H1 (cell line): ENCODE measurements at regions not wholly inside any gene's neighbourhood (a gene's known extent, or its start where the extent isn't known, plus 50 kb on each side); places are given as distances from the start of the nearest gene placed in this dataset.
A peak's percentile ranks its signal among the peaks of the same experiment; 100 is the strongest.

ENCODE experiments used
- CTCF ChIA-PET: fragments of 300-600 bp; sonication (Branson Sonifier 250); formaldehyde crosslinking; loops from one replicate; lab custom pipeline; 2021; ENCODE audit not compliant: partially characterized antibody; lab: Charles Lee
- POLR2A ChIA-PET: fragments of 300-600 bp; sonication (Branson Sonifier 250); formaldehyde crosslinking; loops from one replicate; lab custom pipeline; 2021; ENCODE audit warnings: inconsistent platforms; ENCODE audit not compliant: partially characterized antibody; lab: Charles Lee
- DNase-seq, 2 experiments: peaks; one replicate each; pipeline versions ENCODE4 v3.0.0 to v3.0.0-alpha.2; 2010 to 2022; ENCODE audit warnings: low spot score in 2 of 2, low read depth in 1 of 2, mixed read lengths in 1 of 2
- FAIRE-seq: peaks from 2 replicates; lab custom pipeline; 2011; peaks lifted over from hg19 to GRCh38; lab: Jason Lieb, UNC
- H2AFZ ChIP-seq: 2 replicates; pipeline ENCODE4 v1.8.1; 2012; ENCODE audit warnings: low read length, inconsistent platforms
- H2AK5ac ChIP-seq: 2 replicates; pipeline ENCODE4 v1.6.1; 2013; ENCODE audit warnings: low read depth, low read length
- H2BK120ac ChIP-seq: replicated peaks from 2 replicates; pipeline ENCODE3; 2013; ENCODE audit warnings: low read depth, low read length, inconsistent platforms
- H2BK12ac ChIP-seq: 2 replicates; pipeline ENCODE4 v1.6.1; 2013; ENCODE audit warnings: low read depth, low read length
- H2BK15ac ChIP-seq: 2 replicates; pipeline ENCODE4 v1.6.1; 2013; ENCODE audit warnings: low read length
- H2BK20ac ChIP-seq: 2 replicates; pipeline ENCODE4 v1.6.1; 2013; ENCODE audit warnings: low read length
- H2BK5ac ChIP-seq: 2 replicates; pipeline ENCODE4 v1.6.1; 2013; ENCODE audit warnings: low read depth, low read length
- H3K14ac ChIP-seq: 2 replicates; pipeline ENCODE4 v1.6.1; 2013; ENCODE audit warnings: inconsistent platforms; ENCODE audit not compliant: insufficient read length
- H3K18ac ChIP-seq: 2 replicates; pipeline ENCODE4 v1.6.1; 2013; ENCODE audit warnings: low read length; ENCODE audit errors: extremely low read depth
- H3K23ac ChIP-seq: 2 replicates; pipeline ENCODE4 v1.6.1; 2013; ENCODE audit warnings: inconsistent platforms; ENCODE audit not compliant: insufficient read length
- H3K23me2 ChIP-seq: 2 replicates; pipeline ENCODE4 v1.6.1; 2013; ENCODE audit warnings: low read depth, low read length
- H3K27ac ChIP-seq: 2 replicates; pipeline ENCODE4 v1.6.1; 2011; ENCODE audit warnings: low read depth, low read length, inconsistent platforms
- H3K27me3 ChIP-seq, 4 experiments: replicated peaks in 1 of 4; 1 replicate in 1 of 4; 2 replicates in 3 of 4; pipeline versions ENCODE4 v1.6.1 to v1.8.1; 2011 to 2013; ENCODE audit warnings: low read length in 3 of 4, mild to moderate bottlenecking in 3 of 4, inconsistent platforms in 2 of 4, mixed read lengths in 2 of 4, moderate library complexity in 1 of 4; ENCODE audit not compliant: control insufficient read depth in 3 of 4, insufficient read depth in 3 of 4; ENCODE audit errors: extremely low read depth in 1 of 4
- H3K36me3 ChIP-seq, 4 experiments: 2 replicates each; pipeline versions ENCODE4 v1.6.1 to v1.8.1; 2011 to 2013; ENCODE audit warnings: mild to moderate bottlenecking in 4 of 4, low read length in 3 of 4, moderate library complexity in 2 of 4, control low read depth in 1 of 4, inconsistent platforms in 1 of 4; ENCODE audit not compliant: insufficient read depth in 4 of 4, control insufficient read depth in 2 of 4
- H3K4ac ChIP-seq: replicated peaks from 2 replicates; pipeline ENCODE3; 2013; ENCODE audit warnings: low read length, low read depth, mixed read lengths, inconsistent platforms; ENCODE audit not compliant: insufficient read length
- H3K4me1 ChIP-seq, 4 experiments: replicated peaks in 1 of 4; 1 replicate in 1 of 4; 2 replicates in 3 of 4; pipeline versions ENCODE4 v1.6.1 to v1.8.1; 2011 to 2013; ENCODE audit warnings: low read length in 3 of 4, inconsistent platforms in 2 of 4, mixed read lengths in 1 of 4; ENCODE audit not compliant: insufficient read depth in 4 of 4, control insufficient read depth in 3 of 4
- H3K4me2 ChIP-seq, 2 experiments: 2 replicates each; pipeline versions ENCODE4 v1.6.1 to v1.8.1; 2011 to 2013; ENCODE audit warnings: low read depth in 2 of 2, low read length in 2 of 2, control low read depth in 1 of 2, inconsistent platforms in 1 of 2, mild to moderate bottlenecking in 1 of 2; ENCODE audit not compliant: insufficient read depth in 1 of 2
- H3K4me3 ChIP-seq, 4 experiments: fragments of 200-600, 300-600 bp in 1 of 4; sonication (generic), shearing (Covaris generic), sonication (Bioruptor Twin) in 1 of 4; 2 replicates each; pipeline versions ENCODE4 v1.5.1 to v1.8.1; 2011 to 2016; ENCODE audit warnings: low read length in 4 of 4, low read depth in 3 of 4, control low read depth in 2 of 4, inconsistent platforms in 2 of 4, mild to moderate bottlenecking in 2 of 4, mixed read lengths in 1 of 4, moderate library complexity in 1 of 4; ENCODE audit not compliant: insufficient read depth in 2 of 4; ENCODE audit errors: extremely low read depth in 1 of 4
- H3K56ac ChIP-seq: replicated peaks from 2 replicates; pipeline ENCODE3; 2013; ENCODE audit warnings: low read depth, mild to moderate bottlenecking, mixed read lengths, low read length, inconsistent platforms; ENCODE audit not compliant: insufficient read length
- H3K79me1 ChIP-seq: 2 replicates; pipeline ENCODE4 v1.6.1; 2013; ENCODE audit warnings: low read depth, low read length, control low read depth
- H3K79me2 ChIP-seq, 2 experiments: 2 replicates each; pipeline versions ENCODE4 v1.6.1 to v1.8.1; 2012 to 2013; ENCODE audit warnings: low read length in 2 of 2, mild to moderate bottlenecking in 2 of 2, inconsistent platforms in 1 of 2; ENCODE audit not compliant: insufficient read depth in 2 of 2, control insufficient read depth in 1 of 2
- H3K9ac ChIP-seq, 4 experiments: replicated peaks in 1 of 4; 1 replicate in 1 of 4; 2 replicates in 3 of 4; pipeline versions ENCODE4 v1.6.1 to v1.8.1; 2011 to 2013; ENCODE audit warnings: low read depth in 3 of 4, low read length in 3 of 4, control low read depth in 2 of 4, mild to moderate bottlenecking in 2 of 4, moderate library complexity in 2 of 4, inconsistent platforms in 1 of 4; ENCODE audit errors: extremely low read depth in 1 of 4
- H3K9me3 ChIP-seq, 2 experiments: 2 replicates each; pipeline versions ENCODE4 v1.6.1 to v1.8.1; 2012 to 2013; ENCODE audit warnings: mild to moderate bottlenecking in 2 of 2, moderate library complexity in 2 of 2, control low read depth in 1 of 2, inconsistent platforms in 1 of 2, low read depth in 1 of 2, low read length in 1 of 2, mixed read lengths in 1 of 2; ENCODE audit not compliant: insufficient read depth in 2 of 2
- H4K20me1 ChIP-seq, 2 experiments: replicated peaks in 1 of 2; 2 replicates each; pipeline versions ENCODE3 to v1.8.1; 2011 to 2013; ENCODE audit warnings: inconsistent platforms in 2 of 2, low read length in 2 of 2, mild to moderate bottlenecking in 1 of 2; ENCODE audit not compliant: insufficient read depth in 2 of 2, control insufficient read depth in 1 of 2
- H4K5ac ChIP-seq: 2 replicates; pipeline ENCODE4 v1.6.1; 2013; ENCODE audit warnings: low read length, low read depth, mixed read lengths, inconsistent platforms; ENCODE audit not compliant: insufficient read length
- H4K8ac ChIP-seq: 2 replicates; pipeline ENCODE4 v1.8.0; 2013; ENCODE audit warnings: mild to moderate bottlenecking, moderate library complexity, low read length, inconsistent platforms; ENCODE audit not compliant: insufficient read depth; ENCODE audit errors: extremely low read depth
- H4K91ac ChIP-seq: replicated peaks from 2 replicates; pipeline ENCODE3; 2013; ENCODE audit warnings: low read length, mixed read lengths, inconsistent platforms; ENCODE audit not compliant: insufficient read length
- CHD2 ChIP-seq: IDR thresholded peaks from 2 replicates; pipeline ENCODE4 v1.6.1; 2012; ENCODE audit warnings: low read length, improper control_type of control experiment
- RAD21 ChIP-seq, 2 experiments: IDR thresholded peaks in 1 of 2; conservative IDR thresholded peaks in 1 of 2; 2 replicates each; pipeline ENCODE4 v1.6.1; 2011; ENCODE audit warnings: low read depth in 2 of 2, low read length in 2 of 2, improper control_type of control experiment in 1 of 2, inconsistent platforms in 1 of 2, mild to moderate bottlenecking in 1 of 2, moderate library complexity in 1 of 2
- WGBS, 2 experiments: shearing (Covaris generic) in 1 of 2; methylation state at CpG; one replicate each; pipeline versions ENCODE4 v1.1.6 to v1.1.7; 2013 to 2015; ENCODE audit warnings: low lambda C conversion rate in 2 of 2, mixed read lengths in 2 of 2, inconsistent platforms in 1 of 2, low coverage in 1 of 2, missing lambda C conversion rate in 1 of 2; ENCODE audit not compliant: insufficient replicate concordance in 2 of 2, insufficient coverage in 1 of 2, insufficient read length in 1 of 2; ENCODE audit errors: extremely low coverage in 1 of 2, missing lambda C conversion rate in 1 of 2; 5-methylcytosine and 5-hydroxymethylcytosine counted together
- TF ChIP-seq, protein P1 (sequence below), 3 experiments: IDR thresholded peaks; 1 replicate in 2 of 3; 2 replicates in 1 of 3; pipeline versions ENCODE4 v1.5.1 to v1.6.1; 2011; ENCODE audit warnings: low read length in 3 of 3, mild to moderate bottlenecking in 3 of 3, inconsistent platforms in 2 of 3, low read depth in 1 of 3, moderate library complexity in 1 of 3; ENCODE audit not compliant: insufficient read depth in 1 of 3; ENCODE audit errors: control extremely low read depth in 1 of 3

GRCh38 chr9:74132986-74133385 lies 364.1 kb upstream of the RORB start:
- POLR2A ChIA-PET = interaction anchor here (1.0 to 1.6 kb wide), 2 partner anchors 23 to 28 kb away, joined by 3 read pairs; no protein-coding TSS in a partner anchor

More at GRCh38 chr9:74132986-74133385, 364.1 kb upstream of the RORB start:
- H3K18ac ChIP-seq = no peak overlapping the region
- H3K23ac ChIP-seq = no peak overlapping the region
- no peak overlapping the region for H3K4ac ChIP-seq
- H3K4me3 ChIP-seq = no peak overlapping the region
- no peak overlapping the region for H2BK120ac ChIP-seq
- no peaks in the 10 kb centered on the region for H3K36me3 ChIP-seq
- H3K56ac ChIP-seq = no peak overlapping the region
- peak overlapping the region; percentile 49 for H4K91ac ChIP-seq
- no peak for FAIRE-seq
- H2AK5ac ChIP-seq = no peak overlapping the region
- DNase-seq = peak in 1 of 2 experiments; percentile 54
- no peak overlapping the region for H2BK20ac ChIP-seq
- H4K20me1 ChIP-seq = no peaks in the 10 kb centered on the region
- no peak overlapping the region for H2BK15ac ChIP-seq
- no peaks in the 10 kb centered on the region for H3K23me2 ChIP-seq
- H3K4me2 ChIP-seq = no peak overlapping the region
- H3K27ac ChIP-seq = no peak overlapping the region
- peak overlapping the region; percentile 14; the same call in 1 of the 2 replicates for H4K8ac ChIP-seq
- no peaks in the 10 kb centered on the region for H3K9me3 ChIP-seq
- peak overlapping the region; percentile 90; the same call in 1 of the 2 replicates for H2AFZ ChIP-seq
- H3K79me1 ChIP-seq = no peaks in the 10 kb centered on the region
- H2BK12ac ChIP-seq = 0 out of 2 replicates have a peak overlapping the region, but pooled peaks have one; percentile 29
- H4K5ac ChIP-seq = no peak overlapping the region
- CTCF ChIA-PET = interaction anchor here (1.0 to 2.6 kb wide), 7 partner anchors 10 to 529 kb away, joined by 3 to 12 read pairs (median 5); no protein-coding TSS in a partner anchor
- no peaks in the 10 kb centered on the region for H3K79me2 ChIP-seq
- no peaks in the 10 kb centered on the region for H3K27me3 ChIP-seq
- TF ChIP-seq RAD21 (IDR thresholded peaks at IDR 0.05 in 1 of 2, conservative IDR thresholded peaks at IDR 0.05 in 1 of 2; ENCODE audit: low read depth in 2 of 2, low read length in 2 of 2) (peak; percentile 60 to 71), CHD2 (no peak)
- TF ChIP-seq, protein P1, sequence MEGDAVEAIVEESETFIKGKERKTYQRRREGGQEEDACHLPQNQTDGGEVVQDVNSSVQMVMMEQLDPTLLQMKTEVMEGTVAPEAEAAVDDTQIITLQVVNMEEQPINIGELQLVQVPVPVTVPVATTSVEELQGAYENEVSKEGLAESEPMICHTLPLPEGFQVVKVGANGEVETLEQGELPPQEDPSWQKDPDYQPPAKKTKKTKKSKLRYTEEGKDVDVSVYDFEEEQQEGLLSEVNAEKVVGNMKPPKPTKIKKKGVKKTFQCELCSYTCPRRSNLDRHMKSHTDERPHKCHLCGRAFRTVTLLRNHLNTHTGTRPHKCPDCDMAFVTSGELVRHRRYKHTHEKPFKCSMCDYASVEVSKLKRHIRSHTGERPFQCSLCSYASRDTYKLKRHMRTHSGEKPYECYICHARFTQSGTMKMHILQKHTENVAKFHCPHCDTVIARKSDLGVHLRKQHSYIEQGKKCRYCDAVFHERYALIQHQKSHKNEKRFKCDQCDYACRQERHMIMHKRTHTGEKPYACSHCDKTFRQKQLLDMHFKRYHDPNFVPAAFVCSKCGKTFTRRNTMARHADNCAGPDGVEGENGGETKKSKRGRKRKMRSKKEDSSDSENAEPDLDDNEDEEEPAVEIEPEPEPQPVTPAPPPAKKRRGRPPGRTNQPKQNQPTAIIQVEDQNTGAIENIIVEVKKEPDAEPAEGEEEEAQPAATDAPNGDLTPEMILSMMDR (IDR thresholded peaks at IDR 0.05; ENCODE audit: control extremely low read depth in 1 of 3, insufficient read depth in 1 of 3, low read depth in 1 of 3, low read length in 3 of 3) = peak; percentile 23 to 58 (median 44)
- TF ChIP-seq, all 59 proteins: peak for 2
- no peak overlapping the region for H3K14ac ChIP-seq
- no peak overlapping the region for H2BK5ac ChIP-seq
- H3K9ac ChIP-seq = no peak overlapping the region
- H3K4me1 ChIP-seq = no peaks in the 10 kb centered on the region
- WGBS, 2 experiments = 84% methylated on average over 7 of the region's 7 CpGs; no CpG with 5 or more reads in 1 of the 2 experiments
